GM19099 (cell line): ENCODE measurements at regions not wholly inside any gene's neighbourhood (a gene's known extent, or its start where the extent isn't known, plus 50 kb on each side); places are given as distances from the start of the nearest gene placed in this dataset.

Source experiments
- POLR2A ChIP-seq: IDR thresholded peaks from 3 replicates; pipeline ENCODE4 v1.6.1; 2011; ENCODE audit warnings: low read depth; ENCODE audit not compliant: insufficient read length; ENCODE audit errors: extremely low read depth

DNA sequence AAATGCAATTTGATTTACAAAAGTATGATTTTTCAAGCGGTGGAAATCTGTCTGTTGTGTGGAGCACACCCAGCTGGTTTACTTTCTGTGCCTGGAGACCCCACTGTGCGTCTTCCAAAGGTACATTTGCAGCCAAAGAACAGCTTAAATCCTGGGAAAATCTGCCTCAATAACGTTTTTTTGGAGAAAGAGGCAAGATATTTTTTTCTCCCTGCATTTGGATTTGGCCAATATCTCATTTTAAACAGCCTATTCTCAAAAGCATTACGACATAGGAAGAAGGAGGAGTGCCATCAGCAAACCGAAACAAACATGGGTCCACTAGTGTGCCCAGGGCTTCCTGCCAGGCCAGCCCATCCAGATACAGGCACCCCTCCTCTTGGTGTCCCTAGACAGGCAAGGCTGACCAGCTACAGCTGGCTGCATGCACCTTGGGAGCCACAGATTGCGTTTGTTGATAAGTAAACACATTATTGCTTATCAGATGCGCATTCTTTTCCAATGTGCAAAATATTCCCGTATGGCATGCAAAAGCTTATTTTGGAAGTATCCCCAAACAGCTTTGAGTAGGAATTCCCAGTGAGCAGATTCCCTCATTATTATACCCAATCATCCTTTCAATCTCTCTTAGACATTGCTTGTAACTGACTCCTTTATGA is 184.5 kb upstream of the MARCKS start:
- no peak for TF ChIP-seq POLR2A

- no peak for TF ChIP-seq POLR2A
Measured at GRCh38 chr6:113674075-113674474, 183.1 kb upstream of the MARCKS start.

GRCh38 chr6:113676057-113676456 is 181.1 kb upstream of the MARCKS start:
- no peak for TF ChIP-seq POLR2A

- no peak for TF ChIP-seq POLR2A
Measured at GRCh38 chr6:113676968-113677367, 180.2 kb upstream of the MARCKS start.

DNA sequence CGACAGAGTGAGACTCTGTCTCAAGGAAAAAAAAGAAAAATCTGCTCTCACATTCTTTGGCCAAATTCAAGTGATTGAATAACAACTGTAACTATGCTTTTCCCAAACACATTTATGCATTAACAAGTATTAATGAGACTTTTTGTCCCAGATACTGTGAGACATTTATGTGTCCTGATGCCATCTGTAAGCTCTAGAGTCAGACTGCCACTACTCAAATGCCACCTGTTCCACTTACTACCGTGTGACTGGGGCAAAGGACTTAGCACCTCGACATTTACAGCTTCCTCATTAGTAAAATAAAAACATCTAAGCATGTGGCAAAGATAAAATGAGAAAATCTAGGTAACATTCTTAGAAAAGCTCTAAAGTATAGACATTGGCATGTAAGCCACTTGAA is 178.1 kb upstream of the MARCKS start:
- no peak for TF ChIP-seq POLR2A

GRCh38 chr6:113680301-113680700 is 176.8 kb upstream of the MARCKS start:
- no peak for TF ChIP-seq POLR2A

GRCh38 chr6:113683968-113684367 is 173.2 kb upstream of the MARCKS start:
- no peak for TF ChIP-seq POLR2A

GRCh38 chr6:113684382-113684901 is 172.7 kb upstream of the MARCKS start:
- TF ChIP-seq POLR2A: no peak

DNA sequence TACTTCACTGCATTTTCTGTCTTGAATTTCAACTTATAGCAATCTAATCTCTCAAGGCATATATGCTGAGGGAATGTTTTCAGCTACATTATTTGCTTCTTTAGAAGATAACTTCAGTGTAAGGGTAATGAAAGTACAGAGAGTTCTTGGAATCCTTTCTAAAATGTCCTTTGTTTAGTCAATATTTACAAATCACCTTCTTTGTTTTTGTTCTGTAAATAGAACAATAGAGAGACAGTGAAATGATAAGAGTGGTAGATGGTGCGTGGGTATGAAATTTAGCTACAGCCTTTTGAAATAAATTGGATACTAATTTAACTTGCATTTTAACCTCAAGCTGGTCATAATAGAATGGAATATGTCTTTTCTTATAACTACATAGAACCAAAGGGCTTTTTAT is 171.1 kb upstream of the MARCKS start:
- no peak for TF ChIP-seq POLR2A

DNA sequence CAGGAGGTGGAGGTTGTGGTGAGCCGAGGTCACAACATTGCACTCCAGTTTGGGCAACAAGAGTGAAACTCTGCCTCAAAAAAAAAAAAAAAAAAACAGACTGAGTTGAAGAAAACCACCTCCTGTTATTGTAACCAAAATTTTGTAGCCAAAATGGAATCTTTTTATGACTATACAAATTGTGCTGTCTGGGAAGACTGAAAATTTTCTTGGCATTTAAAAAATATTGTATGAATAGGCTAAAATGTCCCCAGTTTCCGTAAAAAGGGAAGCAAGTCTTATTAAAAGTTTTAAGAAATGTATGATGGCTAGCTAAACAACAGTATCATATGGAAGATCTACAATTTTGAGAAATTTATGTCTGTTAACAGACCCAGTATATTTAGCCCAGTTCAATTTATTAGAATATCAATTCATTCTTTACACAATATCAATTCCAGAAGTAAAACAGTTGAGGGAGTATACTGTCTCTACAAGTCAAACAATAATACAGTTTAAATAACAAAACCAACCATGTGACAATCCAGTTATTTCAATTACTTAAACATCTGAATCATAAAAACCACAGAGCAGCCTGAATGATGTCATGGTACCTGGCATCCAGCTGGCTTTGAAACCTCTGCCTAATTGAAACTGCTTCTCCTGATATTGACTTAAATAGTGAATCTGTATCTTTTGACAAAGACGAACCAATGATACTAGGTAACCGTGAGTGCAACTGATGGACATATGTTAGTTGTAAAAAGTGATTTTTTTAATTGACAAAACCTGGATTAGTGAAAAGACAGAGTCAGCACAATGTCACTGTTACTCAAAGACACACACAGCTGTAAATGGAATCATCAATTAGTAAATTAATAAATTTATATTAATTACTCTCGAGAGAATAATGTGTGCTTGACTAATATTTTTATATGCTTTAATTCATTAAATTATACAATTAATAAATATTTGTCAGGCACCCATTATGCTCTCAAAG is 166.6 kb upstream of the MARCKS start:
- TF ChIP-seq POLR2A: no peak

DNA sequence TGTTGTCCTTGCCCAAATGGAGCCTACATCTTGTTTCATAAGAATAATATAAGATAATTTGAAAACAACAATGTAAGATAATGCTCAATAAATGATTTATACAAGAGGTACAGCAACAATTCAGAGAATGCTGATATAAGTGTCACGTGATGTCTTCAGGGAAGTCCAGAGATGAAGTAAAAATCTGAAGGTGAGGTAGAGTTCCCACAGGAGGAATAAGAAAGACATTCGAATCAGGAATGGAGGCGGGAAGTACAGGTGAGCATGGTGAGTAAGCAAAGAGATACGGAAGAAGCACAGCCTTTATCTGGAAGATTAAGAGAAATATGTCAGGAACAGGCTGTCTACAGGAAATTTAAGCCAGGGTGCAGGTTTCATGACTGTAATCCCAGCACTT is 165.9 kb upstream of the MARCKS start:
- no peak for TF ChIP-seq POLR2A

DNA sequence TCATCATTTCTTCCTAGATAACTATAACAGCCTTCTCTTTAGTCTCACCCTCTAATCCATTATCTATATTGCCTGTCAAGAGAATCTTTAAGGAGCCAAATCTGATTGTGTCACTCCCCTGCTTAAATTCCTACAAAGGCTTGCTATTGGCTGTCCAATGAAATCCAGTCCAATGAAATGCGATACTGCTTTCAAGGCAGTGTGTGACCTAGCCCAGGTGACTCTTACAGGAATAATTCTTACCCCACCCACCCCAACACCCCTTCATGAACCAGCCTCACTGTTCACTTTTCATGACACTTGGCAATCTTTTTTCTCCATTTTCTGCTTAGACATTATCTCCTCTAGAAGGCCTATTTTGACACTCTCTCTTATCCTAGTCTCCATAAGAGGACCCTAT is 163.3 kb upstream of the MARCKS start:
- TF ChIP-seq POLR2A: no peak

DNA sequence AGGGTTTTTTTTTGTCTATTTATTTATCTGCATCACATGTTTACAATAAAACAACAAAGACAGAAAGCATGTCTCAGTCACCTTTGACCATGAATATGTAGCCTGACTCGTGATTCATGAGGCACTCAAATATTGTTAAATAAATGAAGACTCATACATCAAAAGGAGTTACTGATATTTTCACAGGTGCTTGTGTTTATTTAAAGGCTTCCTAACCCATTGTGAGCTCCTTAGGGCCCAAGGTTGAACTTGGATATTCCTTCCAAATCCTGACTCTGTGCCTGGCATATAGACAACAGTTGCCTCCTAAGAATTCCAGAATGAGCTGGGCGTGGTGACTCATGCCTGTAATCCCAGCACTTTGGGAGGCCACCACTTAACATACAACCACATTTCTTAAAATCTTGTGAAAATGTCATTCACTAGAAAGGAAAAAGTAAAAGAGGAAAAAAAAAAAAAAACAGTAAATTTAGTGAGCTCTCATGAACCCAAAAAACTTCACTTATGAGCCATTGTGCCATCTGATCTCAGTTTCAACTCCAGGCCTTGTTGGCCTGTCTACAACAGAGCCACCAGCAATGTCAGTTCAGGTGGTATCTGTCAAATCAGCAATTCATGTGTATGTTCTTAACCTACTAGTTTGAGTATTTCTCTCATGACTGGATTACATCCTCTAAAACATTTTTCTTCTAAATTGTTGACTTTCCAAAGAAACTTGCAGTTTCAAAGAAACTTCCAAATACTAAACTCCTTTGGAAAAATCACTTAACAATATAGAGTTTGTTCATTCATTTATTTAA is 162.7 kb upstream of the MARCKS start:
- no peak for TF ChIP-seq POLR2A

DNA sequence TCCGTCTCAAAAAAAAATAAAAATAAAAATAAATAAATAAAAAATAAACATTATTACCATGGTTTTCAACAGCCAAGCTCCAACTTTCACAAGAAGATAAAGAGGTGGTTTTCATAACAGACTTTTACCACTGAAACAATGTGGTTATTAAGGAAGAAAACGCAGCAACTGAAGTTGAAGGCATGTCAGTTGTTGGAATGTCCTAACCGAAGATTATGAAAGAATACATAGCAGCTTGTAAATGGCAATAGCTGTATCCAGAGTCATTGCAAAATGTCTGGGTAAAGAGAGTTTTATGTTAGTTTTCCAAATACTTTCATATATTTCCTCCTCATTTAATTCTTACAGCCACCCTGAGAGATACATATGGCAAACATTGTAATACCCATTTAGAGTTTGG is 161.6 kb upstream of the MARCKS start:
- no peak for TF ChIP-seq POLR2A

DNA sequence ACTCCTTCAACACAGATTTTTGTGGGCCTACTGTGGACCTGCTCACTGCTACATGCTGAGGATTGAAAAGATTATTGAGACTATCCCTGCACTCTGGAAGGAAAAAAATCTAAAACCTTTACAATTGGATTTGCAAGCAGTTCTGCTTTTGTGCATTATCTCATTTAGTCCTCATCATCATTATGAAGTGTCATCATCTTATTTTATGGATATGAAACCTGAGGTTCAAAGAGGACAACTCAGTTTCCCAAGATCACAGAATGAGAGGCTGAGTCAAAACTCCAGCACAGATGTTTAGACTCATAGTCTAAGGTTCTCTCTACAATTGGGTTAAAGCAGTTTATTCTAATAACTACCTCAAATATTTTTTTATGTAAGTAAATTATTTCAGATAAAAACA is 160.2 kb upstream of the MARCKS start:
- TF ChIP-seq POLR2A: no peak
